HEK293T (cell line): ENCODE measurements at regions not wholly inside any gene's neighbourhood (a gene's known extent, or its start where the extent isn't known, plus 50 kb on each side); places are given as distances from the start of the nearest gene placed in this dataset.

Experiments
- ARNT ChIP-seq: fragments of 450-650 bp; IDR thresholded peaks from 2 replicates; pipeline ENCODE4 v1.6.1; 2017; ENCODE audit warnings: mild to moderate bottlenecking
- BHLHE40 ChIP-seq: fragments of 450-650 bp; IDR thresholded peaks from 2 replicates; pipeline ENCODE4 v1.6.1; 2016; ENCODE audit warnings: mild to moderate bottlenecking, moderate library complexity, borderline replicate concordance
- HDGF ChIP-seq: fragments of 450-650 bp; IDR thresholded peaks from 2 replicates; pipeline ENCODE4 v1.6.1; 2017; ENCODE audit warnings: antibody characterized with exemption, borderline replicate concordance
- L3MBTL2 ChIP-seq: fragments of 450-650 bp; conservative IDR thresholded peaks from 2 replicates; pipeline ENCODE4 v1.6.1; 2016; ENCODE audit warnings: mild to moderate bottlenecking
- PKNOX1 ChIP-seq: fragments of 450-650 bp; IDR thresholded peaks from 2 replicates; pipeline ENCODE4 v1.6.1; 2016
- SP1 ChIP-seq: fragments of 450-650 bp; IDR thresholded peaks from 2 replicates; pipeline ENCODE4 v1.6.1; 2017
- ZNF384 ChIP-seq: fragments of 450-650 bp; IDR thresholded peaks from 2 replicates; pipeline ENCODE4 v1.6.1; 2016

GRCh38 chr13:104705031-104705750 is 1639.0 kb upstream of the SLC10A2 start:
- TF ChIP-seq BHLHE40, result no peak
- no peak for TF ChIP-seq ZNF384
- TF ChIP-seq HDGF, result no peak
- no peak for TF ChIP-seq SP1
- TF ChIP-seq PKNOX1, result no peak
- TF ChIP-seq L3MBTL2, result no peak
- TF ChIP-seq ARNT, result no peak
